H9 (cell line): ENCODE measurements at regions not wholly inside any gene's neighbourhood (a gene's known extent, or its start where the extent isn't known, plus 50 kb on each side); places are given as distances from the start of the nearest gene placed in this dataset.

Experiments
- DNase-seq: peaks from one replicate; pipeline ENCODE4 v3.0.0-alpha.2; 2017
- H2AFZ ChIP-seq: one replicate; pipeline ENCODE4 v1.6.1; 2013; ENCODE audit warnings: mild to moderate bottlenecking, low read length, control low read depth, moderate library complexity
- H2AK5ac ChIP-seq: 2 replicates; pipeline ENCODE4 v1.6.1; 2013; ENCODE audit warnings: low read length, control low read depth, mixed read lengths; ENCODE audit not compliant: insufficient read length
- H2BK120ac ChIP-seq: one replicate; pipeline ENCODE4 v1.6.1; 2013; ENCODE audit warnings: low read depth, mild to moderate bottlenecking, low read length, control low read depth, inconsistent platforms; ENCODE audit not compliant: poor library complexity, severe bottlenecking
- H2BK12ac ChIP-seq: 2 replicates; pipeline ENCODE4 v1.6.1; 2013; ENCODE audit warnings: low read length, control low read depth, mixed read lengths, low read depth; ENCODE audit not compliant: insufficient read length
- H2BK15ac ChIP-seq: 2 replicates; pipeline ENCODE4 v1.6.1; 2013; ENCODE audit warnings: low read depth, low read length, control low read depth
- H2BK20ac ChIP-seq: one replicate; pipeline ENCODE4 v1.6.1; 2013; ENCODE audit warnings: low read depth, mild to moderate bottlenecking, low read length, control low read depth, inconsistent platforms; ENCODE audit not compliant: poor library complexity, severe bottlenecking
- H2BK5ac ChIP-seq: 2 replicates; pipeline ENCODE4 v1.6.1; 2013; ENCODE audit warnings: low read length, control low read depth, mixed read lengths; ENCODE audit not compliant: insufficient read length
- H3K14ac ChIP-seq: 2 replicates; pipeline ENCODE4 v1.6.1; 2013; ENCODE audit warnings: low read length, control low read depth; ENCODE audit not compliant: insufficient read depth
- H3K18ac ChIP-seq: 2 replicates; pipeline ENCODE4 v1.6.1; 2013; ENCODE audit warnings: low read depth, mild to moderate bottlenecking, mixed read lengths, low read length, control low read depth; ENCODE audit not compliant: insufficient read length
- H3K23ac ChIP-seq: 2 replicates; pipeline ENCODE4 v1.6.1; 2013; ENCODE audit warnings: low read length, control low read depth, mixed read lengths, low read depth; ENCODE audit not compliant: insufficient read length
- H3K23me2 ChIP-seq: 2 replicates; pipeline ENCODE4 v1.6.1; 2013; ENCODE audit warnings: low read depth, mild to moderate bottlenecking, mixed read lengths, low read length, control low read depth; ENCODE audit not compliant: insufficient read length, poor library complexity, severe bottlenecking
- H3K27ac ChIP-seq: 2 replicates; pipeline ENCODE4 v1.5.1; 2013; ENCODE audit warnings: low read length, control low read depth, mixed read lengths, low read depth; ENCODE audit not compliant: insufficient read length
- H3K27me3 ChIP-seq: 2 replicates; pipeline ENCODE4 v1.6.1; 2013; ENCODE audit warnings: low read length, control low read depth, inconsistent platforms; ENCODE audit not compliant: insufficient read depth
- H3K4ac ChIP-seq: 2 replicates; pipeline ENCODE4 v1.6.1; 2013; ENCODE audit warnings: low read depth, mild to moderate bottlenecking, control low read depth, inconsistent platforms, low read length, moderate library complexity
- H3K4me1 ChIP-seq: 2 replicates; pipeline ENCODE4 v1.6.1; 2013; ENCODE audit warnings: low read length, control low read depth, inconsistent platforms; ENCODE audit not compliant: insufficient read depth
- H3K4me2 ChIP-seq: 2 replicates; pipeline ENCODE4 v1.6.1; 2013; ENCODE audit warnings: low read length, control low read depth, mixed read lengths; ENCODE audit not compliant: insufficient read length, insufficient read depth
- H3K56ac ChIP-seq: 2 replicates; pipeline ENCODE4 v1.6.1; 2013; ENCODE audit warnings: low read depth, mild to moderate bottlenecking, mixed read lengths, low read length, control low read depth; ENCODE audit not compliant: insufficient read length
- H3K79me1 ChIP-seq: 2 replicates; pipeline ENCODE4 v1.6.1; 2013; ENCODE audit warnings: low read depth, mild to moderate bottlenecking, moderate library complexity, low read length, control low read depth, inconsistent platforms; ENCODE audit not compliant: insufficient read depth, poor library complexity, severe bottlenecking
- H3K79me2 ChIP-seq: 2 replicates; pipeline ENCODE4 v1.6.1; 2013; ENCODE audit warnings: low read length, control low read depth, inconsistent platforms; ENCODE audit not compliant: insufficient read depth
- H3K9ac ChIP-seq: 2 replicates; pipeline ENCODE4 v1.6.1; 2013; ENCODE audit warnings: low read length, control low read depth, mixed read lengths; ENCODE audit not compliant: insufficient read length; ENCODE audit errors: extremely low read depth
- H3K9me3 ChIP-seq: one replicate; pipeline ENCODE4 v1.6.1; 2013; ENCODE audit warnings: low read depth, low read length, inconsistent platforms; ENCODE audit not compliant: control insufficient read depth
- H3T11ph ChIP-seq: one replicate; pipeline ENCODE4 v1.6.1; 2013; ENCODE audit warnings: mild to moderate bottlenecking, low read length, control low read depth, inconsistent platforms
- H4K20me1 ChIP-seq: one replicate; pipeline ENCODE4 v1.6.1; 2013; ENCODE audit not compliant: control insufficient read depth, insufficient read length, insufficient read depth
- H4K5ac ChIP-seq: 2 replicates; pipeline ENCODE4 v1.6.1; 2013; ENCODE audit warnings: low read depth, mild to moderate bottlenecking, mixed read lengths, low read length, control low read depth; ENCODE audit not compliant: insufficient read length
- H4K8ac ChIP-seq: replicated peaks from 2 replicates; pipeline ENCODE4 v1.6.1; 2013; ENCODE audit warnings: low read length, control low read depth, mixed read lengths, low read depth; ENCODE audit not compliant: insufficient read length
- H4K91ac ChIP-seq: 2 replicates; pipeline ENCODE4 v1.6.1; 2013; ENCODE audit warnings: low read depth, mild to moderate bottlenecking, moderate library complexity, mixed read lengths, low read length, control low read depth; ENCODE audit not compliant: insufficient read length
- H3K27ac Mint-ChIP-seq, 3 experiments: 2 replicates in 2 of 3; 3 replicates in 1 of 3; pipeline ENCODE4 v1.8.0; 2020 to 2021; ENCODE audit warnings: mixed read lengths in 3 of 3, mild to moderate bottlenecking in 1 of 3, moderate library complexity in 1 of 3
- H3K27me3 Mint-ChIP-seq: 2 replicates; pipeline ENCODE4 v1.8.0; 2021; ENCODE audit warnings: low read depth, mild to moderate bottlenecking, moderate library complexity, mixed read lengths
- H3K36me3 Mint-ChIP-seq, 3 experiments: 2 replicates in 2 of 3; 3 replicates in 1 of 3; pipeline ENCODE4 v1.8.0; 2020 to 2021; ENCODE audit warnings: low read depth in 3 of 3, mixed read lengths in 3 of 3; ENCODE audit not compliant: insufficient read depth in 1 of 3
- H3K4me1 Mint-ChIP-seq, 2 experiments: 2 replicates each; pipeline ENCODE4 v1.8.0; 2020; ENCODE audit warnings: mixed read lengths in 2 of 2
- H3K4me3 Mint-ChIP-seq, 2 experiments: 2 replicates in 1 of 2; 3 replicates in 1 of 2; pipeline ENCODE4 v1.8.0; 2020 to 2021; ENCODE audit warnings: mild to moderate bottlenecking in 2 of 2, mixed read lengths in 2 of 2, moderate library complexity in 1 of 2
- H3K9me3 Mint-ChIP-seq, 2 experiments: 2 replicates in 1 of 2; 3 replicates in 1 of 2; pipeline ENCODE4 v1.8.0; 2020; ENCODE audit warnings: mild to moderate bottlenecking in 2 of 2, mixed read lengths in 2 of 2, moderate library complexity in 1 of 2
- WGBS: extraction: QIAGEN DNeasy Blood & Tissue Kit; methylation state at CpG from one replicate; pipeline ENCODE4 v1.1.7; 2013; ENCODE audit warnings: missing lambda C conversion rate, low lambda C conversion rate, mixed read lengths; ENCODE audit not compliant: insufficient read length; ENCODE audit errors: extremely low coverage; 5-methylcytosine and 5-hydroxymethylcytosine counted together
- TF ChIP-seq, protein P1 (sequence below): fragments of 200-600 bp; sonication (generic); conservative IDR thresholded peaks from 3 replicates; pipeline ENCODE4 v1.8.0; 2021; ENCODE audit warnings: antibody characterized with exemption, mild to moderate bottlenecking

DNA sequence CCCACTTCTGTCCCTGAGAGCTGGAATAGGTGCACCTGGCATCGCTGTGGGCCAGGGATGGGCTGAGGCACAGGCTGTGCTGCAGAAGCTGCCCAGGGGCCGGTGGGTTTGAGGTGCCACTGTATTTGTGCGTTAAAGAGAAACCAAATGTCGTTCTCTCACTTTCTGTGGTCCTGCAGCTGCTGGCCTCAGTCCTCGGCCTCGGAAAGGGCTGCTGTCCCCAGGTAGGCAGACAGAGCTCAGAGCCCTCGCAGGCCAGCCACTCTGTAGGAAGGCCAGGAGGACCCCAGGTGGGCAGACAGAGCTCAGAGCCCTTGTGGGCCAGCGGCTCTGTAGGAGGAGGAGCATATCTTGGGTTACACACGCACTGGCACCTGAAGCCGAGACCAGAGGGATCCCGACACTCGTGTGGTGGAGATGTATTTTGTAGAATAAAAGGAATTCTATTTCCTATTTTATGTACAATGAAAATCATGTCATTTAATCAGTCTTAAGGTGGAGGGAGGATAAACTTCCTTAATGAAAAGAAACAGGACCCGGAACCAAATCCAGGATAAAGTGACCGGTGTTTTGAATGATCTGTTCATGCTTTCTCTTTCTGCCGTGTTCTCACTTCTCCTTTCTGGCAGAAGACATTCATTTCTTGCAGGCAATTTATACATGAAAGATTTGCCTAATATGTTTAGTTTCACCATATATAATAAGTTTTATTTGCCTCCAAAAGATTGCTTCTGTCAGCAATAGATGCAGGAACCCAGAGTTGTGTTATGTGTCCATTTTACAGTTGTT lies 54.4 kb upstream of the HGFAC start:
- Histone ChIP-seq H3K79me1 (no peaks in the 10 kb centered on the region), H3K14ac (peak overlapping the region; percentile 57; the same call in 1 of the 2 replicates), H3K27me3 (no peaks in the 10 kb centered on the region), H2BK120ac (no peak overlapping the region), H3K23me2 (no peaks in the 10 kb centered on the region), H4K5ac (no peak overlapping the region), H2BK5ac (no peak overlapping the region), H3K56ac (no peak overlapping the region), H4K91ac (no peak overlapping the region), H3K27ac (no peak overlapping the region), H3T11ph (no peak overlapping the region), H4K8ac (no peak overlapping the region), H3K4ac (no peak overlapping the region), H2BK15ac (no peak overlapping the region), H3K9me3 (no peaks in the 10 kb centered on the region), H3K4me1 (peaks cover 3% of the 10 kb centered on the region; the same call in 1 of the 2 replicates), H2BK20ac (no peak overlapping the region), H2AFZ (no peak overlapping the region), H4K20me1 (no peaks in the 10 kb centered on the region), H2BK12ac (no peak overlapping the region), H3K23ac (no peak overlapping the region), H3K4me2 (no peak overlapping the region), H3K18ac (no peak overlapping the region), H2AK5ac (no peak overlapping the region), H3K9ac (no peak overlapping the region), H3K79me2 (no peaks in the 10 kb centered on the region)
- peaks cover 1% of the 10 kb centered on the region for H3K27me3 Mint-ChIP-seq
- H3K9me3 Mint-ChIP-seq: no peaks in the 10 kb centered on the region; a peak in 2 of 5 replicates
- H3K36me3 Mint-ChIP-seq: no peaks in the 10 kb centered on the region
- TF ChIP-seq, protein P1, sequence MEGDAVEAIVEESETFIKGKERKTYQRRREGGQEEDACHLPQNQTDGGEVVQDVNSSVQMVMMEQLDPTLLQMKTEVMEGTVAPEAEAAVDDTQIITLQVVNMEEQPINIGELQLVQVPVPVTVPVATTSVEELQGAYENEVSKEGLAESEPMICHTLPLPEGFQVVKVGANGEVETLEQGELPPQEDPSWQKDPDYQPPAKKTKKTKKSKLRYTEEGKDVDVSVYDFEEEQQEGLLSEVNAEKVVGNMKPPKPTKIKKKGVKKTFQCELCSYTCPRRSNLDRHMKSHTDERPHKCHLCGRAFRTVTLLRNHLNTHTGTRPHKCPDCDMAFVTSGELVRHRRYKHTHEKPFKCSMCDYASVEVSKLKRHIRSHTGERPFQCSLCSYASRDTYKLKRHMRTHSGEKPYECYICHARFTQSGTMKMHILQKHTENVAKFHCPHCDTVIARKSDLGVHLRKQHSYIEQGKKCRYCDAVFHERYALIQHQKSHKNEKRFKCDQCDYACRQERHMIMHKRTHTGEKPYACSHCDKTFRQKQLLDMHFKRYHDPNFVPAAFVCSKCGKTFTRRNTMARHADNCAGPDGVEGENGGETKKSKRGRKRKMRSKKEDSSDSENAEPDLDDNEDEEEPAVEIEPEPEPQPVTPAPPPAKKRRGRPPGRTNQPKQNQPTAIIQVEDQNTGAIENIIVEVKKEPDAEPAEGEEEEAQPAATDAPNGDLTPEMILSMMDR: no peak
- DNase-seq: no peak
- H3K4me3 Mint-ChIP-seq: peak overlapping the region in 1 of 2 experiments; percentile 57; a peak in 1 of 5 replicates
- no CpG with 5 or more reads among the region's 15 CpGs for WGBS
- H3K4me1 Mint-ChIP-seq: peaks cover 55 to 72% of the 10 kb centered on the region in 2 experiments
- no peak overlapping the region for H3K27ac Mint-ChIP-seq
